Activated B cell treated with CpG ODN at 0.5 μM for 24 hours (primary cell): ENCODE measurements at regions not wholly inside any gene's neighbourhood (a gene's known extent, or its start where the extent isn't known, plus 50 kb on each side); places are given as distances from the start of the nearest gene placed in this dataset.

ENCODE experiments used
- ATAC-seq: fragments of 200-7000 bp; cut with Tn5 transposase; one replicate; pipeline ENCODE4 v1.10.0; 2021; ENCODE audit warnings: low read depth, mild to moderate bottlenecking, moderate library complexity
- CTCF ChIA-PET: fragments of 350-600 bp; sonication (Branson Sonifier 250); formaldehyde crosslinking; loops from one replicate; lab custom pipeline; 2021; ENCODE audit warnings: antibody characterized with exemption; lab: Charles Lee
- POLR2A ChIA-PET: fragments of 350-600 bp; sonication (Branson Sonifier 250); formaldehyde crosslinking; loops from one replicate; lab custom pipeline; 2021; ENCODE audit warnings: antibody characterized with exemption; lab: Charles Lee
- DNase-seq: peaks from one replicate; pipeline ENCODE4 v3.0.0; 2022
- H3K27ac Mint-ChIP-seq: one replicate; pipeline ENCODE4 v1.8.0; 2020; ENCODE audit warnings: mixed read lengths
- H3K27me3 Mint-ChIP-seq: one replicate; pipeline ENCODE4 v1.8.0; 2021; ENCODE audit warnings: mixed read lengths
- H3K36me3 Mint-ChIP-seq: one replicate; pipeline ENCODE4 v1.8.0; 2021; ENCODE audit warnings: low read depth, mixed read lengths
- H3K4me1 Mint-ChIP-seq: one replicate; pipeline ENCODE4 v1.8.0; 2021; ENCODE audit warnings: mixed read lengths
- H3K4me3 Mint-ChIP-seq: one replicate; pipeline ENCODE4 v1.8.0; 2020; ENCODE audit warnings: mild to moderate bottlenecking, mixed read lengths
- H3K9me3 Mint-ChIP-seq: one replicate; pipeline ENCODE4 v1.8.0; 2020; ENCODE audit warnings: mixed read lengths
- intact Hi-C: fragments of 100-400 bp; cut with micrococcal nuclease; formaldehyde crosslinking; loops from one replicate; pipeline ENCODE4 v1.15.1; 2024
- TF ChIP-seq, protein P1 (sequence below): fragments of 200-600 bp; IDR thresholded peaks from one replicate; pipeline ENCODE4 v1.8.0; 2022; ENCODE audit warnings: antibody characterized with exemption, mild to moderate bottlenecking

DNA sequence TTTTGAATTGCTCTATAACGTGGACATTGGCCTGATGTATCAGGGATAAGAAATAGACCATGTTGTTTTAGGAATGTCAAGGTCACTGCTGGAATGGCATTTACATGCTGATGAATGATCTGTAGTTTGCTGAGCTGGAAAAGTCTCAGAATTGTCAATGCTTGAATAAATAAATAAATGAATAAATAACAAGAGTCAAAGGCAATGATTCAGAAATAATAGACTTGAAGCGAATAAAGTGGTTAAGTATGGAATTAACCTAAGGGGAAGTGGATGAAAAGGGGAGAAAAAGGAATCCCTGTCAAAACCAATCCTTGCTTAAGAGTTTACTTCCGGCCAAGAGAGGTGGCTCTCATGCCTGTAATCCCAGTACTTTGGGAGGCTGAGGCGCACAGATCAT, 1620.0 kb downstream of the SUCLG1 start:
- ChIA-PET CTCF (no interaction called here), POLR2A (no interaction called here)
- ATAC-seq: no peak

DNA sequence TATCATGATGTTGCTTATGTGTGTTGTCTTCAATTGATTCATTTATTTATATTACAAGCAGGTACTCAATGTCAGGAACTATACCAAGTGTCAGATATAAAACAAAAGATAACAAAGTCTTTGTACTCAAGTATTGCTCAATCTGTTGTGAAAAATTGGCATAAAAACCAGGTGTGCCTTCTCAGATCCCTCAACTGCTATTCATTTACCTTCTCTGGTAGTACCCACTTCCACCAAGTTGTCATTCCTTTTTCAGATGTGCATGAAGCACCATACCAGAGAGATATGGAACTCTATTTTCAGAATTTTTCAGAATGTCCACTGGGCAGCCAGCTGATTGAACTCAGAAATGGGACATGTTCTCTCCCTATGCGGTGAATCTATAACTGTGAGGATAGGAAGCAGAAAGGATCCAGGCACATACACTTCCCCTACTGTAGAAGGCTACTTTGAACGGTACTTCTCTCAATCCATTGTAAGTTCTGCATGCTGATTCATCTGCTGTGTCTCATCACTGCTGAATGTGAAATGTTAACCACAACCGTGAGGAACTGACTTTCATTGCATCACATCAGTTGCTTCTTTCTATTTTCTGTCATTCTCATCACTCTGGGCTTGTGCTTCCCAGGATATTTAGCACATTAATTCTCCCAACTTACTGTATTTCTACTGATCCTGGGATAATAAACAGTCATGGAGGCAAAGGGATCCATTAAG, 1621.3 kb downstream of the SUCLG1 start:
- no peak overlapping the region for H3K27ac Mint-ChIP-seq
- H3K4me1 Mint-ChIP-seq: no peaks in the 10 kb centered on the region
- DNase-seq: no peak
- no peaks in the 10 kb centered on the region for H3K36me3 Mint-ChIP-seq
- ChIA-PET CTCF (no interaction called here), POLR2A (no interaction called here)
- H3K27me3 Mint-ChIP-seq: no peaks in the 10 kb centered on the region
- H3K9me3 Mint-ChIP-seq: peaks cover 3% of the 10 kb centered on the region
- intact Hi-C loops: no loop called here
- no peak overlapping the region for H3K4me3 Mint-ChIP-seq
- no peak for ATAC-seq
- TF ChIP-seq, protein P1, sequence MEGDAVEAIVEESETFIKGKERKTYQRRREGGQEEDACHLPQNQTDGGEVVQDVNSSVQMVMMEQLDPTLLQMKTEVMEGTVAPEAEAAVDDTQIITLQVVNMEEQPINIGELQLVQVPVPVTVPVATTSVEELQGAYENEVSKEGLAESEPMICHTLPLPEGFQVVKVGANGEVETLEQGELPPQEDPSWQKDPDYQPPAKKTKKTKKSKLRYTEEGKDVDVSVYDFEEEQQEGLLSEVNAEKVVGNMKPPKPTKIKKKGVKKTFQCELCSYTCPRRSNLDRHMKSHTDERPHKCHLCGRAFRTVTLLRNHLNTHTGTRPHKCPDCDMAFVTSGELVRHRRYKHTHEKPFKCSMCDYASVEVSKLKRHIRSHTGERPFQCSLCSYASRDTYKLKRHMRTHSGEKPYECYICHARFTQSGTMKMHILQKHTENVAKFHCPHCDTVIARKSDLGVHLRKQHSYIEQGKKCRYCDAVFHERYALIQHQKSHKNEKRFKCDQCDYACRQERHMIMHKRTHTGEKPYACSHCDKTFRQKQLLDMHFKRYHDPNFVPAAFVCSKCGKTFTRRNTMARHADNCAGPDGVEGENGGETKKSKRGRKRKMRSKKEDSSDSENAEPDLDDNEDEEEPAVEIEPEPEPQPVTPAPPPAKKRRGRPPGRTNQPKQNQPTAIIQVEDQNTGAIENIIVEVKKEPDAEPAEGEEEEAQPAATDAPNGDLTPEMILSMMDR: no peak

More for the DNA sequence above, 1620.0 kb downstream of the SUCLG1 start:
- Mint-ChIP-seq H3K4me3 (no peak overlapping the region), H3K4me1 (no peaks in the 10 kb centered on the region), H3K27me3 (no peaks in the 10 kb centered on the region), H3K27ac (no peak overlapping the region), H3K9me3 (peaks cover 3% of the 10 kb centered on the region), H3K36me3 (no peaks in the 10 kb centered on the region)
- intact Hi-C loops: no loop called here
- no peak for DNase-seq
- TF ChIP-seq, protein P1: no peak

DNA sequence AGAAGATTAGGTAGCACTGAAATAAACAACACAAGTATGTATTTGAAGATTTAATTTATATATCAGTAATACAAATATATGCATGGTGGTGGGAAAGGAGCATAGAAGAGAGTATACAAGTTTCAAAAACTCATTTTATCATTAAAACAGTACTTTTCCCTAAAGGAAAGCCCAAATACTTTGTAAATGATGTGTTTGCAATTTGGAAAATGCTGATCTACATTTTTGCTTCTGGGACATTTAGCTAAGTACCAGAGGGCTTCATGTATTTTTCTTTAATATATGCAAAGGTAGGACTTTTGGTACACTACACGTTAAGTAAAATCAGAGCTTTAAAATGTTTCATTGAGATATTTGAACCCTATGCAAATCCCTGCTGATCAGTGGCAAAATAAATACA, 1624.2 kb downstream of the SUCLG1 start:
- Mint-ChIP-seq H3K4me1 (no peaks in the 10 kb centered on the region), H3K27me3 (no peaks in the 10 kb centered on the region), H3K4me3 (no peak overlapping the region), H3K36me3 (no peaks in the 10 kb centered on the region), H3K9me3 (peaks cover 5% of the 10 kb centered on the region), H3K27ac (no peak overlapping the region)
- CTCF ChIA-PET: no interaction called here
- intact Hi-C loops: no loop called here
- no peak for ATAC-seq
- DNase-seq: no peak
- POLR2A ChIA-PET: no interaction called here
- TF ChIP-seq, protein P1: no peak

DNA sequence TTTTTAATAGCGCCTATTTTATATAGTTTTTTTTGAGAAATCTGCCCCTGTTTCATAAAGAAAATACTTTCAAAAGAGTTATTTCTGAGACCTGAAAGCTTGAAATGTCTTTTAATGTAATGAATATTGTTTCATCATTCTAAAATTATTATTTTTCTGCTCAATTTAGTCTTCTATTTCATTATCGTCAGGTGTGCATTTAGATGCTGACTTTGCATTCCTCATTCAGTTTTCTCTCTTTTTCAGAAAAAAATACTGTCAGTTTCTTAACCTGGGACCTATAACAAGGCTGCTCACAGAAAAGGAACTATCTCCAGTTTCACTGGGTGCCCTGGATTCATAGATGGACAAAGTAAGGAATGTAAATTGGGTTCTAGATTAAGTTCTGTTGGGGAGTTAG, 1631.7 kb downstream of the SUCLG1 start:
- POLR2A ChIA-PET: no interaction called here
- TF ChIP-seq, protein P1: no peak
- ATAC-seq (no peak), DNase-seq (no peak)
- intact Hi-C loops: no loop called here
- Mint-ChIP-seq H3K4me3 (no peak overlapping the region), H3K27ac (no peak overlapping the region), H3K27me3 (no peaks in the 10 kb centered on the region), H3K4me1 (no peaks in the 10 kb centered on the region), H3K36me3 (no peaks in the 10 kb centered on the region), H3K9me3 (peaks cover 2% of the 10 kb centered on the region)
- CTCF ChIA-PET: no interaction called here

DNA sequence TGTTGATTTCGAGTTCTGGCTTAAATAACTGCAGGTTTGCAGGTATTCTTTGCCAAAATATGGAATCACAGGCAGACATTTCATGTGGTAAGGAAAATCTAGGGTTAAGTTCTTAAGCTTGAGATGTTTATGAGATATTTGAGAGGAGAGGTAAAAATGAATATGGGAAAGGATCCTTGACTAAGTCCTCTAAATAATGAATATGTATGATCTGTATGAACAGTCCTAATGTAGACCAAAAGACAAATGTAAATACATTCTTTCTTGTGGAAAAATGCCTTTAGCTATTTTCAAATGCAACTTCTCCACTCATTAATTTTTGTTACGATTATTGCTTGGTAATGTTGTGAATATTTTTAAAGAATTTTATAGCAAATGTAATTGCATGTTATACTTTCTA, 1632.6 kb downstream of the SUCLG1 start:
- no peaks in the 10 kb centered on the region for H3K36me3 Mint-ChIP-seq
- no peaks in the 10 kb centered on the region for H3K27me3 Mint-ChIP-seq
- TF ChIP-seq, protein P1: no peak
- H3K4me1 Mint-ChIP-seq: no peaks in the 10 kb centered on the region
- intact Hi-C loops: no loop called here
- no peak for ATAC-seq
- POLR2A ChIA-PET: no interaction called here
- H3K9me3 Mint-ChIP-seq: peaks cover 2% of the 10 kb centered on the region
- CTCF ChIA-PET: no interaction called here
- H3K4me3 Mint-ChIP-seq: no peak overlapping the region
- H3K27ac Mint-ChIP-seq: no peak overlapping the region
- no peak for DNase-seq
